A673 (cell line): ENCODE measurements at regions not wholly inside any gene's neighbourhood (a gene's known extent, or its start where the extent isn't known, plus 50 kb on each side); places are given as distances from the start of the nearest gene placed in this dataset.

ENCODE experiments used
- BruUV-seq: library from RNA; stranded (reverse); fragments of 400-500 nt; replicated peaks from 2 replicates; lab custom pipeline; 2021; lab: Mats Ljungman, UMichigan
- CTCF ChIA-PET: fragments of 300-600 bp; sonication (Branson Sonifier 250); formaldehyde crosslinking; loops from one replicate; lab custom pipeline; 2022; ENCODE audit warnings: antibody characterized with exemption; lab: Charles Lee
- POLR2A ChIA-PET: fragments of 300-600 bp; sonication (Branson Sonifier 250); formaldehyde crosslinking; loops from one replicate; lab custom pipeline; 2022; ENCODE audit warnings: antibody characterized with exemption; ENCODE audit not compliant: low non-redundant PET; lab: Charles Lee
- DNase-seq: peaks from one replicate; pipeline ENCODE4 v3.0.0-alpha.2; 2015; ENCODE audit warnings: low spot score
- H3K27ac ChIP-seq: fragments of 200-600 bp; sonication (generic); 2 replicates; pipeline ENCODE4 v1.5.1; 2016; ENCODE audit warnings: mixed run types, low read depth, mild to moderate bottlenecking, mixed read lengths, antibody characterized with exemption, low read length; ENCODE audit not compliant: poor library complexity, severe bottlenecking
- H3K27me3 ChIP-seq: fragments of 200-600 bp; sonication (generic); replicated peaks from 2 replicates; pipeline ENCODE4 v1.6.1; 2017; ENCODE audit warnings: mixed run types, low read depth, mild to moderate bottlenecking, mixed read lengths, antibody characterized with exemption, low read length; ENCODE audit not compliant: insufficient read depth, poor library complexity
- H3K36me3 ChIP-seq: fragments of 200-600 bp; sonication (generic); 2 replicates; pipeline ENCODE4 v1.6.1; 2016; ENCODE audit warnings: mixed run types, mild to moderate bottlenecking, mixed read lengths, antibody characterized with exemption, low read length; ENCODE audit not compliant: insufficient read depth, poor library complexity, severe bottlenecking
- H3K4me1 ChIP-seq: fragments of 200-600 bp; sonication (generic); 2 replicates; pipeline ENCODE4 v1.6.1; 2017; ENCODE audit warnings: mixed run types, mild to moderate bottlenecking, mixed read lengths, antibody characterized with exemption, low read length; ENCODE audit not compliant: insufficient read depth, poor library complexity, severe bottlenecking
- H3K4me3 ChIP-seq: fragments of 200-600 bp; sonication (generic); 2 replicates; pipeline ENCODE4 v1.5.1; 2016; ENCODE audit warnings: low read depth, mixed run types, mild to moderate bottlenecking, mixed read lengths, low read length; ENCODE audit not compliant: poor library complexity, severe bottlenecking
- H3K9me3 ChIP-seq: fragments of 200-600 bp; sonication (generic); 2 replicates; pipeline ENCODE4 v1.6.1; 2016; ENCODE audit warnings: mixed run types, low read depth, mild to moderate bottlenecking, mixed read lengths, antibody characterized with exemption, low read length; ENCODE audit not compliant: poor library complexity, severe bottlenecking
- CTCF ChIP-seq: fragments of 300-800, 200-600 bp; sonication (generic); conservative IDR thresholded peaks from 2 replicates; pipeline ENCODE4 v1.5.1; 2017; ENCODE audit warnings: low read depth, mild to moderate bottlenecking, antibody characterized with exemption, low read length, moderate library complexity, mixed read lengths
- EZH2 ChIP-seq: fragments of 200-600 bp; sonication (generic); IDR thresholded peaks from 2 replicates; pipeline ENCODE4 v1.6.1; 2017; ENCODE audit warnings: borderline replicate concordance, low read depth, mild to moderate bottlenecking, mixed read lengths, antibody characterized with exemption, low read length; ENCODE audit not compliant: poor library complexity, severe bottlenecking
- intact Hi-C: fragments of 100-400 bp; cut with micrococcal nuclease; formaldehyde crosslinking; loops from one replicate; pipeline ENCODE4 v1.10.0; 2022; ENCODE audit not compliant: unreplicated experiment

GRCh38 chr3:34323517-34323916 lies 525.1 kb downstream of the PDCD6IP start:
- TF ChIP-seq CTCF (no peak), EZH2 (no peak)

GRCh38 chr3:34346656-34347055 lies 548.2 kb downstream of the PDCD6IP start:
- no TSS peak for BruUV-seq
- ChIA-PET CTCF (no interaction called here), POLR2A (no interaction called here)
- Histone ChIP-seq H3K27ac (no peak overlapping the region), H3K27me3 (no peaks in the 10 kb centered on the region), H3K4me3 (no peak overlapping the region), H3K36me3 (no peaks in the 10 kb centered on the region), H3K4me1 (peaks cover 9% of the 10 kb centered on the region), H3K9me3 (no peaks in the 10 kb centered on the region)
- intact Hi-C loops = no loop called here
- no peak for DNase-seq
- TF ChIP-seq CTCF (no peak), EZH2 (no peak)

More at GRCh38 chr3:34323517-34323916, 525.1 kb downstream of the PDCD6IP start:
- no peak for DNase-seq
- no peak overlapping the region for H3K27ac ChIP-seq
- CTCF ChIA-PET = no interaction called here
- H3K36me3 ChIP-seq = no peaks in the 10 kb centered on the region
- no peaks in the 10 kb centered on the region for H3K9me3 ChIP-seq
- POLR2A ChIA-PET = no interaction called here
- H3K4me3 ChIP-seq = no peak overlapping the region
- no peaks in the 10 kb centered on the region for H3K27me3 ChIP-seq
- intact Hi-C loops = no loop called here
- H3K4me1 ChIP-seq = peaks cover 5% of the 10 kb centered on the region
- BruUV-seq = no TSS peak

- no peak overlapping the region for H3K4me3 ChIP-seq
- no peaks in the 10 kb centered on the region for H3K27me3 ChIP-seq
- ChIA-PET POLR2A (no interaction called here), CTCF (no interaction called here)
- no peak overlapping the region for H3K27ac ChIP-seq
- TF ChIP-seq EZH2 (no peak), CTCF (no peak)
- no peaks in the 10 kb centered on the region for H3K36me3 ChIP-seq
- no peaks in the 10 kb centered on the region for H3K4me1 ChIP-seq
- BruUV-seq = no TSS peak
- intact Hi-C loops = no loop called here
- no peaks in the 10 kb centered on the region for H3K9me3 ChIP-seq
- no peak for DNase-seq
Observed at GRCh38 chr3:34351882-34352777, 553.7 kb downstream of the PDCD6IP start.
